Astrocyte (in vitro differentiated cells and primary cell): ENCODE measurements at regions not wholly inside any gene's neighbourhood (a gene's known extent, or its start where the extent isn't known, plus 50 kb on each side); places are given as distances from the start of the nearest gene placed in this dataset.

Experiments
- DNase-seq: peaks from one replicate; pipeline ENCODE4 v3.0.0-alpha.2; 2010; ENCODE audit warnings: low read depth
- FAIRE-seq: peaks from 2 replicates; lab custom pipeline; 2011; peaks lifted over from hg19 to GRCh38; lab: Jason Lieb, UNC
- H2AFZ ChIP-seq: 2 replicates; pipeline ENCODE4 v1.6.0; 2012; ENCODE audit warnings: low read depth, low read length, inconsistent platforms
- H3K27ac ChIP-seq: 2 replicates; pipeline ENCODE4 v1.5.1; 2011; ENCODE audit warnings: low read depth, low read length, inconsistent platforms
- H3K27me3 ChIP-seq: 2 replicates; pipeline ENCODE4 v1.6.0; 2011; ENCODE audit warnings: low read length, inconsistent platforms; ENCODE audit not compliant: insufficient read depth
- H3K36me3 ChIP-seq: 2 replicates; pipeline ENCODE4 v1.5.1; 2011; ENCODE audit warnings: low read length, inconsistent platforms; ENCODE audit not compliant: insufficient read depth
- H3K4me1 ChIP-seq: 2 replicates; pipeline ENCODE4 v1.5.1; 2011; ENCODE audit warnings: low read length, inconsistent platforms; ENCODE audit not compliant: insufficient read depth
- H3K4me2 ChIP-seq: 2 replicates; pipeline ENCODE4 v1.6.0; 2012; ENCODE audit warnings: low read length, inconsistent platforms
- H3K4me3 ChIP-seq: 2 replicates; pipeline ENCODE4 v1.5.1; 2011; ENCODE audit warnings: low read depth, mild to moderate bottlenecking, low read length, inconsistent platforms; ENCODE audit not compliant: insufficient read depth
- H3K79me2 ChIP-seq: 2 replicates; pipeline ENCODE4 v1.6.0; 2012; ENCODE audit warnings: mild to moderate bottlenecking, low read length, inconsistent platforms; ENCODE audit not compliant: insufficient read depth
- H3K9ac ChIP-seq: 2 replicates; pipeline ENCODE4 v1.6.0; 2012; ENCODE audit warnings: mild to moderate bottlenecking, low read length, inconsistent platforms
- H3K9me3 ChIP-seq: 2 replicates; pipeline ENCODE4 v1.5.1; 2012; ENCODE audit warnings: low read depth, mild to moderate bottlenecking, low read length, inconsistent platforms; ENCODE audit not compliant: insufficient read depth
- H4K20me1 ChIP-seq: 2 replicates; pipeline ENCODE4 v1.6.0; 2012; ENCODE audit warnings: low read length, inconsistent platforms; ENCODE audit not compliant: insufficient read depth
- H3K27ac Mint-ChIP-seq: one replicate; pipeline ENCODE4 v1.8.0; 2021; ENCODE audit warnings: mild to moderate bottlenecking, mixed read lengths; ENCODE audit not compliant: unreplicated experiment
- H3K27me3 Mint-ChIP-seq: one replicate; pipeline ENCODE4 v1.8.0; 2021; ENCODE audit warnings: low read depth, mixed read lengths; ENCODE audit not compliant: unreplicated experiment
- H3K36me3 Mint-ChIP-seq: one replicate; pipeline ENCODE4 v1.8.0; 2021; ENCODE audit warnings: low read depth, mixed read lengths; ENCODE audit not compliant: unreplicated experiment
- H3K4me1 Mint-ChIP-seq: one replicate; pipeline ENCODE4 v1.8.0; 2021; ENCODE audit warnings: low read depth, mixed read lengths; ENCODE audit not compliant: unreplicated experiment
- H3K4me3 Mint-ChIP-seq: one replicate; pipeline ENCODE4 v1.8.0; 2021; ENCODE audit warnings: mild to moderate bottlenecking, moderate library complexity, mixed read lengths; ENCODE audit not compliant: unreplicated experiment
- H3K9me3 Mint-ChIP-seq: one replicate; pipeline ENCODE4 v1.8.0; 2021; ENCODE audit warnings: mild to moderate bottlenecking, mixed read lengths; ENCODE audit not compliant: unreplicated experiment
- EZH2 ChIP-seq: IDR thresholded peaks from 2 replicates; pipeline ENCODE4 v1.6.1; 2012; ENCODE audit warnings: mild to moderate bottlenecking, low read length, inconsistent platforms; ENCODE audit not compliant: insufficient read depth
- TF ChIP-seq, protein P1 (sequence below): IDR thresholded peaks from 2 replicates; pipeline ENCODE4 v1.5.1; 2011; ENCODE audit warnings: low read depth, mild to moderate bottlenecking, inconsistent platforms, low read length, moderate library complexity; ENCODE audit not compliant: insufficient read depth

DNA sequence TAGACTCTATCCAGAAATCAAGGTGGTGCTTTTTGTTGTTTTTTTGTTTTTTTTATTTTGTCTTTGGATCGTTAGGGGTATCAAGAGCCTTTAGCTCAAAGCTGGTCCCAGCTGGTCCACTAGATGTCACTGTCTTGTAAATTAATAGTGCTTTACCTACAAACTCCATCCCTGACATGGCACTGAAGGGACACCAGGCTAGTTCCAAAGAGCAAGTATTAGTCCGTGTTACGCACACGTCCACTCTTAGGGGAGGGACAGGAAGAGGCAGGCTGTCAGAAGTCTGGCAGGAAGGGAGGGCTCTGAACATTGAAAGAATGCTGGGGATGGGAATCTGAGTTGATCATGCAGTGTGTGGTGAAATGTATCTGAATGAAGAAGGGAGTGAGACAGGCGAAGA is 85.9 kb upstream of the CCBE1 start:
- peaks cover 23% of the 10 kb centered on the region for H3K4me1 ChIP-seq
- H3K79me2 ChIP-seq, result no peaks in the 10 kb centered on the region
- peak; percentile 56 for FAIRE-seq
- Mint-ChIP-seq H3K27ac (no peak overlapping the region), H3K36me3 (no peaks in the 10 kb centered on the region), H3K9me3 (no peaks in the 10 kb centered on the region), H3K27me3 (no peaks in the 10 kb centered on the region), H3K4me1 (peaks cover 20% of the 10 kb centered on the region), H3K4me3 (no peak overlapping the region)
- TF ChIP-seq, protein P1, sequence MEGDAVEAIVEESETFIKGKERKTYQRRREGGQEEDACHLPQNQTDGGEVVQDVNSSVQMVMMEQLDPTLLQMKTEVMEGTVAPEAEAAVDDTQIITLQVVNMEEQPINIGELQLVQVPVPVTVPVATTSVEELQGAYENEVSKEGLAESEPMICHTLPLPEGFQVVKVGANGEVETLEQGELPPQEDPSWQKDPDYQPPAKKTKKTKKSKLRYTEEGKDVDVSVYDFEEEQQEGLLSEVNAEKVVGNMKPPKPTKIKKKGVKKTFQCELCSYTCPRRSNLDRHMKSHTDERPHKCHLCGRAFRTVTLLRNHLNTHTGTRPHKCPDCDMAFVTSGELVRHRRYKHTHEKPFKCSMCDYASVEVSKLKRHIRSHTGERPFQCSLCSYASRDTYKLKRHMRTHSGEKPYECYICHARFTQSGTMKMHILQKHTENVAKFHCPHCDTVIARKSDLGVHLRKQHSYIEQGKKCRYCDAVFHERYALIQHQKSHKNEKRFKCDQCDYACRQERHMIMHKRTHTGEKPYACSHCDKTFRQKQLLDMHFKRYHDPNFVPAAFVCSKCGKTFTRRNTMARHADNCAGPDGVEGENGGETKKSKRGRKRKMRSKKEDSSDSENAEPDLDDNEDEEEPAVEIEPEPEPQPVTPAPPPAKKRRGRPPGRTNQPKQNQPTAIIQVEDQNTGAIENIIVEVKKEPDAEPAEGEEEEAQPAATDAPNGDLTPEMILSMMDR, result peak; percentile 65
- TF ChIP-seq EZH2, result no peak
- no peaks in the 10 kb centered on the region for H3K9me3 ChIP-seq
- H3K4me3 ChIP-seq, result no peak overlapping the region
- H3K4me2 ChIP-seq, result peak overlapping the region; percentile 6
- no peaks in the 10 kb centered on the region for H4K20me1 ChIP-seq
- H3K27me3 ChIP-seq, result no peaks in the 10 kb centered on the region
- H3K36me3 ChIP-seq, result no peaks in the 10 kb centered on the region
- H3K9ac ChIP-seq, result no peak overlapping the region
- peak overlapping the region; percentile 23 for H2AFZ ChIP-seq
- DNase-seq, result peak; percentile 40
- H3K27ac ChIP-seq, result no peak overlapping the region

DNA sequence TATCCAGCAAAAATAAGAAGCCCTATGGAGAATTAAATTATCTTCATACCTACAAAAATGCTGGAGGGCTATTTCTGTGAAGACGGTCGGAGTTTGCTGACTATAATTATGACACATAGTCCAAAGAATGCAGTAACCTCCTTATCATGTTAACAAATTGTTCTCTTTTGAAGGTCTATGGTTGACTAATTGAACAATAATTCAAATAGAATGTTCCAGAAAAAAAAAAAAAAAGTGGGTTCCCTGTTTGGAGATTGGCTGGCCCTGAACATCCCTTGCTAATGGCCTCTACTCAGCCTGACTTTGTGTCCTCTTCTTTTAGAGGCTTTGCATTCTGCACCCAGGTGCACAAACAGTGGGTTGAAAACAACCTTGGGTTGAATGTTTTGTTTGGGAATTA is 82.8 kb upstream of the CCBE1 start:
- Histone ChIP-seq H3K9ac (no peak overlapping the region), H3K36me3 (no peaks in the 10 kb centered on the region), H4K20me1 (no peaks in the 10 kb centered on the region), H3K27ac (peak overlapping the region; percentile 21), H3K9me3 (no peaks in the 10 kb centered on the region), H3K4me1 (peaks cover 17% of the 10 kb centered on the region), H3K79me2 (no peaks in the 10 kb centered on the region), H3K4me3 (no peak overlapping the region), H3K4me2 (peak overlapping the region; percentile 11), H2AFZ (no peak overlapping the region), H3K27me3 (no peaks in the 10 kb centered on the region)
- FAIRE-seq (peak; percentile 80), DNase-seq (peak; percentile 91)
- Mint-ChIP-seq H3K36me3 (no peaks in the 10 kb centered on the region), H3K27ac (peak overlapping the region; percentile 71), H3K4me1 (peaks cover 14% of the 10 kb centered on the region), H3K27me3 (peaks cover 8% of the 10 kb centered on the region), H3K4me3 (no peak overlapping the region), H3K9me3 (peaks cover 8% of the 10 kb centered on the region)
- no peak for TF ChIP-seq EZH2
- TF ChIP-seq, protein P1, result no peak

DNA sequence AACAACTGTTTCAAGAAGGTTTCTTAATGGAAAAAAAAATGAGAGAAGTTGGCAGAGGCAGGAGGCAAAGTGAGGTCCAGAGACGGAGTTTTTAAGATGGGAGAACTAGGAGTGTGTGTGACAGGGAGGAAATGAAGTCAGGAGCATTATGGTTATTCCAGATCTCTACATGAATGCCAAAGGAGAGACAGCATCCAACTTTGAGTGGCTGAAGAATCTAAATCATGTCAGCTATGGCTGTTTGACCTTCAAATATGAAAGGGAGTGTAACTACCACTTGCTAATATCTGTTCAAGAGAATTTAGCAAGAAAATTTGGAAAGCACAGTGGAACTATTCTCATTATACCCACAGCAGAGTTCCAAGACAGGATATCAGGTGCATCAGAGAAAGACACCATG is 81.2 kb upstream of the CCBE1 start:
- Histone ChIP-seq H3K79me2 (no peaks in the 10 kb centered on the region), H4K20me1 (no peaks in the 10 kb centered on the region), H3K27ac (no peak overlapping the region), H3K4me2 (no peak overlapping the region), H3K4me1 (peaks cover 17% of the 10 kb centered on the region), H3K9me3 (no peaks in the 10 kb centered on the region), H3K27me3 (no peaks in the 10 kb centered on the region), H3K36me3 (no peaks in the 10 kb centered on the region), H2AFZ (no peak overlapping the region), H3K4me3 (no peak overlapping the region), H3K9ac (no peak overlapping the region)
- H3K27me3 Mint-ChIP-seq, result peaks cover 19% of the 10 kb centered on the region
- no peak for DNase-seq
- FAIRE-seq, result no peak
- TF ChIP-seq, protein P1, result no peak
- no peak overlapping the region for H3K27ac Mint-ChIP-seq
- H3K36me3 Mint-ChIP-seq, result no peaks in the 10 kb centered on the region
- H3K4me1 Mint-ChIP-seq, result peaks cover 14% of the 10 kb centered on the region
- no peak overlapping the region for H3K4me3 Mint-ChIP-seq
- H3K9me3 Mint-ChIP-seq, result peaks cover 8% of the 10 kb centered on the region
